NCI-H510A treated with DMSO at 0.1 percent for 48 hours (cell line): ENCODE measurements at regions not wholly inside any gene's neighbourhood (a gene's known extent, or its start where the extent isn't known, plus 50 kb on each side); places are given as distances from the start of the nearest gene placed in this dataset.

ENCODE experiments used
- DNase-seq: peaks from one replicate; lab custom pipeline; 2025; lab: John Stamatoyannopoulos, UW

GRCh38 chr3:117074826-117075225, 365.2 kb downstream of the TUSC7 start:
- DNase-seq, result no peak

- no peak for DNase-seq
These were observed 370.4 kb downstream of the TUSC7 start for GRCh38 chr3:117079997-117080396.

DNA sequence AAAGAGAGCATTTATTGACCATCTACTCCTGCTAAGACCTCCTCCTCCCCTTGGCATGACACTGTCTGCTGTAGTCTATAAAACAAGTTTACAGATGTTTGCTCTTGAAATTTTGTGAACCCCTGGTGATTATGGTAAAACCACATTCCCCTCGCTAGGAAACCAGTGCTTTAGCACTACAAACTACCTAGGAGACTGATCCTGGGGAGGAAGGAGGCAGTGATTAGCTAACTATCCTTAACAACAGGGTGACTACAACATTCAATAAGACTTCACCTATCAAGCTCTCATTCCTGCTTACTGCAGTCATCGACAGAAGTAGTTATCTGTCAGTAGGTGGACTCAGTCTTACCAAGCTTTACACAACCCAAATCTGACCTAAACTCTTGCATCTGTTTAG, 371.3 kb downstream of the TUSC7 start:
- DNase-seq, result no peak

DNA sequence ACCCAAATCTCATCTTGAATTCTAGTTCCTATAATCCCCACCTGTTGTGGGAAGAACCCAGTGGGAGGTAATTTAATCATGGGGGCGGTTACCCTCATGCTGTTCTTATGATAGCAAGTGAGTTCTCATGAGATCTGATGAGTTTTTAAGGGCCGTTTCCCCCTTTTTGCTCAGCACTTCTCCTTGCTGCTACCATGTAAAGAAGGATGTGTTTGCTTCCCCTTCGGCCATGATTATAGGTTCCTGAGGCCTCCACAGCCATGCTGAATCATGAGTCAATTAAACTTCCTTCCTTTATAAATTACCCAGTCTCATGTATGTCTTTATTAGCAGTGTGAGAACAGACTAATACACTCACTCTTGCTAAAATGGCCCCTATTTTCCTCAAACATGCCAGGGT, 374.7 kb downstream of the TUSC7 start:
- DNase-seq, result no peak

DNA sequence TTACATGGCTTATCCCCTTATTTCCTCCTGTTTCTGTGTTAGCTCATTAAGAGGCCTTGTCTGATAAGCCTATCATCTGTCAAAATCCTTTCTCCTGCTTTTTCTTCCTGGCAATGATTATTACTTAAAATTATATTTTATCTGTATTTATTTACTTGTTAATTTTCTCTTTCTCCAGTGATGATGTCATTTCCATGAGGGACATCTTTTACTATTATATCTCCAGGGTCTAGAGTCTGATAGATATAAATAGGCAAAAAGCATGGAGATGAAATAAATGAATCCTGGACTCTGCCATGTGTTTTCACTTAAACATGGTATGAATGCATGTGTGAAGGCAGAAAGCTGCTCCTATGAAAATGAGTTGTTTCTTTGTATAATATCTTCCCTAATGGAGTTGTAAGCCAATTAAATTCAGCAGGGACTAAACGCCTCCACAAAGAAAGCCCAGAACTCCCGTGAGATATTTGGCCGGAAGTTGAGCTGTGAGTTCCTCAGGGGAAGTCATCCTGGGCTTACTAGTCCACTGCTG, 375.2 kb downstream of the TUSC7 start:
- no peak for DNase-seq

DNA sequence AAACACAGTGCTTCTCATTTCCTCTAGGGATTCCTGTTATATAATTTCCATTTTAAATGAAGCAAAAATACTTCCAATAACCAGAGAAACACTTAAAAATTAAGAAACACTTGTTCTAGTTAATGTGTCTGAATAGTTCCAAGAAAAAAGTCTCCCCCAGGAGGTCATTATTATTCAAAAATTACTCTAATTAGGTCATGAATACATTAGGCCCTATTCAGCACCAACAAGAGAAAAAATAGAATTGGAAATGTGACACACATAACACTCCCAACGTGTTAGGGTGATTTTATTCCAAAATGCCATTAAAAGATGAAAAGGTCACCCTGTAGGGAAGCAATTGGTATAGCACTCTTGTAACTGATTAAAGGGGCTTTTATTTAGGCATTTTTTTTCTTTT, 382.1 kb downstream of the TUSC7 start:
- no peak for DNase-seq

GRCh38 chr3:117096549-117096948, 387.0 kb downstream of the TUSC7 start:
- no peak for DNase-seq

DNA sequence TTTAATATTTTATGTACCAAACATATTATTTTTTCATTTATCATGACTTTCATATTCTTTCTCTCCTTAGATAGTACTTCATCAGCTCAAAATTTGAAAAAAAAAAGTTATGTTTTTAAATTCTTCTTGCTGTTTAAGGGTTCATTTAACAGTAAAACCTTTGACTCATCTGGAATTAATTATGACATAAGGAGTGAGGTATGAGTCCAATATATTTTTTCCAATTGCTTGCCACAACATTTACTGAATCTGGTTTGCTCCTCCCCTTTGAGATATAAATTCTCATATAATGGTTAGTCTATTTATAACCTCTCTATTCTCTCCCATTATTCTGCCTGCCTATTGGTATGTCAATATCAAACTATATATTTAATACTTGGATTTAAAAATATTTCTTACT, 387.8 kb downstream of the TUSC7 start:
- no peak for DNase-seq

- DNase-seq, result no peak
These were observed 392.1 kb downstream of the TUSC7 start for GRCh38 chr3:117101697-117102096.

- DNase-seq, result no peak
These were observed 392.8 kb downstream of the TUSC7 start for GRCh38 chr3:117102426-117102825.

DNA sequence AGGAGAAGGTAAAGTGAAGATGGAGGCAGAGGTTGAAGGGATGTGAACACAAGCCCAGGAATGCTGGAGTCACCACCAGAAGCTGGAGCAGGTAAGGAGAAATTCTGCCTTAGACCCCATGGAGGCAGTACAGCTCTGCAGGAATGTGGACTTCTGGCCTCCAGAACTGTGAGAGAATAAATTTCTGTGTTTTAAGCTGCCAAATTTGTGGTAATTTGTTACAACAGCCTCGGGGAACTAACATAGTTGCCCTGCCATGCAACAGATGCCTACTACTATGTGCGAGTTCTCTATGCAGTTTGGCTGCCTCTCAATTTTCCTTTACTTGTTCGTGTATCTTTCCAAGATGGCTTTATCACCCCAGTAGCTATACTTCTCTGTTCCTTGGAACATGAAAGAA, 394.1 kb downstream of the TUSC7 start:
- DNase-seq, result no peak

- no peak for DNase-seq
These were observed 394.8 kb downstream of the TUSC7 start for GRCh38 chr3:117104381-117104780.

- no peak for DNase-seq
These were observed 395.2 kb downstream of the TUSC7 start for GRCh38 chr3:117104792-117105191.

DNA sequence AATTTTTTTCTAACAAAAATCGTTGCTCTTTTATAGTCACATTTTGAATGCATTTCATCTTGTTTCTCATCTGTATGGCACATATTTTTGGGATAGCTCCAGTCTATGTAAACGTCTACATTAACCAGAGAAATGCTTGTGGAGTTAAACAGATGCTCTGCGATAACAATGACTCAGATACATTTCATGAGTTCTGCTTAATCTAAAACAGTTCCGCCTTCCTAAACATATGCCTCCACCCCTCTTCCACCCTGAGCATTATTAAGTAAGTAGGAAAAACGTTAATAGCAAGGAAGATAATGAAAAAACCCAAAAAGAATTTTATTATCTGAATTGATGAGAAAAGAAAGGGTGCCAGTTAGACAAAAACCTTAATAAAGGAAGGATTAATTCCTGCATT, 396.1 kb downstream of the TUSC7 start:
- no peak for DNase-seq

DNA sequence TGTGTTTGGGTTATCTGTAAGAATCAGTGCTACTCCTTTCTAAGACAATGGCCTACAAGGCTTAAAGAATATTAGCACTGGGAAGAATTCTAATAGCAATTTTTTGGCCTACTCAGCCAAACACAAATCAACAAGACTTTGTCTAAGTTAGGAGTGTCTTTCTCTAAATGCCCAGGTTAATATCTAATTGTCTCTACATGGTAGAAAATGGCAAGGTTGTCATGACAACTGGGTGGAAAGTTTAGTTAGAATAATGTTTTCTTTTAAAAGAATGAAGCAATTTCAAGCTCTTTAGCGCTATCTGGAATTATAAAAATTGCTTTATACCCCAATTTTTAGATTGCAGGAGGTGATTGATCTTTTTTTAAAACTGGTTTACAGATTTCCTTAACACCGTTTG, 396.8 kb downstream of the TUSC7 start:
- DNase-seq, result no peak

- DNase-seq, result no peak
These were observed 398.4 kb downstream of the TUSC7 start for GRCh38 chr3:117107946-117108345.

DNA sequence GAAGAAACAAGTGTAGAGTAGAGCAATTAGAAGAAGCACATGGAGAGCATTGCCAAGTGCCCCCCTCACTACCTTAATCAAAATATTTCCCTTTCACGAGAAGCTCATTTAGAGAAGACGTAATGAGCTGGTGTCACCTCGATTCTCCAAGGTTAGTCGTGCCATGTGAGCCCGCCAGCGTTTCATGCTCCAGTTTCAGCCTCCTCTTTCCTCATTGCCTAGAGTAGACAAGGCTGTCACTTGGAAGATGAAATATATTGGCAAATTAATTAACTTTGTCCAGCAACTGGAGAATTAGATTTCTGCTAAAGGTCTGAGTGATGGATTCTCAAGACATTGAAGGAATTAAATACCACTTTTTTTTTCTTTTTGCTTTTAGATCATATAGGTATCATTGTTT, 399.6 kb downstream of the TUSC7 start:
- no peak for DNase-seq

GRCh38 chr3:117114517-117115265, 405.1 kb downstream of the TUSC7 start:
- no peak for DNase-seq

- DNase-seq, result no peak
These were observed 407.8 kb downstream of the TUSC7 start for GRCh38 chr3:117117188-117117936.

DNA sequence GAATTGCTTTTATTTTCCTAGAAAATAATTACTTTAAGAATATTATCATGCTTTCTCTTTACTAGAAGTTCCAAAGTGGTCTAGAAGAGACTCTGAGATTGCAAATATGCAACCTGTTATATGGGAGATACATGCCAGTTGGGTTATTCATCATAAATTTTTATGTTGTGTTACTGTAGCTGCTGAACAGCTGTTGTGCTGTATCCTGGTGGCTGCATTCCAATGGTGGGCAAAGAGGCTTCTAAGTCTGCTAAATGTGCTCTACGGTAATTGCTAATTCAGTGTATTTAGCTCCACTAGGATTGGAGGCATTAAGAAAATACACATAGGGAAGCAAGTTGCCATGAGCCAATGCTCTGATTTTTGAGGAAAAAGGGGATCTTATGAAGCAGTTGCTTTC, 409.0 kb downstream of the TUSC7 start:
- DNase-seq, result no peak

- DNase-seq, result no peak
These were observed 410.4 kb downstream of the TUSC7 start for GRCh38 chr3:117120014-117120413.

DNA sequence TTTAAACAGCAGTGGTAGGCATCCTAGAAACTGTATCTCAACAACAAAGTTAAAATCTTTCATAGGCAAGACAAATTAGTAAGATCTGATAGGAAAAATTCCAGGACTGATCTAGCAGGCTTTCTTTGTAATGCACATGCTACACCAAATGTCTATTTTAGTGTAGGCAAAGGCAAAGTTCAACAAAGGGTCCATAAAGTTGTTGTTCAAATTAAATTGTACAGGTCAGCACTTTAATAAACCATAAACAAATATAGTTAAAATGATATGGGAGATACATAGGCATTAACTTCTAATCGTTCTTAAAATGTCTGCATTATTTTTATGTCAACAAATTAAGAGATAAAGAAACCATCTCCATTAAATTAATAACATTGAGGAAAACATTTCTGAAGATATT, 413.0 kb downstream of the TUSC7 start:
- DNase-seq, result no peak

- no peak for DNase-seq
These were observed 416.9 kb downstream of the TUSC7 start for GRCh38 chr3:117126460-117126859.
